ENCODE measurements at regions not wholly inside any gene's neighbourhood (a gene's known extent, or its start where the extent isn't known, plus 50 kb on each side); places are given as distances from the start of the nearest gene placed in this dataset.

DNA sequence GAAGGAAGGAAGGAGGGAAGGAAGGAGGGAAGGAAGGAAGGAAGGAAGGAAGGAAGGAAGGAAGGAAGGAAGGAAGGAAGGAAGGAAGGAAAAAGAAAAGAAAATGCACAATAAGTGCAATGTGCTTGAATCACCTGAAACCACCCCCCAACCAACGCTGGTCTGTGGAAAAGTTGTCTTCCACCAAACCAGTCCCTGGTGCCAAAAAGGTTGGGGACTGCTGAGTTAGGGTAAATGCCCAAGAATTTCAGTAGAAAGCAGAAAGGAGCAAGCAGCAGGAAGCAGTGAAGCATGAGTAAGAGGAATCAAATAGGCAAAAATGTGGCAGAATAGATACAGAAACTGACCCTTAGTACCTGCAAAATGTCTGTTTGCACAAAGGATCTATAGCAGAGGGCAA, 137.2 kb downstream of the JCAD start:
- TF ChIP-seq CTCF (conservative IDR thresholded peaks at IDR 0.05; ENCODE audit: low read length) (no peak), EZH2phosphoT487 (IDR thresholded peaks at IDR 0.05; ENCODE audit: borderline replicate concordance) (no peak)

Measured in Loucy (cell line).